Colonic mucosa (tissue), 4 donors: ENCODE measurements at regions not wholly inside any gene's neighbourhood (a gene's known extent, or its start where the extent isn't known, plus 50 kb on each side); places are given as distances from the start of the nearest gene placed in this dataset.
"Not testable (repeated sequence)": the region's sequence is repeated elsewhere in the genome, so short reads cannot be mapped to it uniquely, and the experiment has no call there.

Source experiments
- DNase-seq: peaks from one replicate; pipeline ENCODE4 v3.0.0-alpha.2; 2020
- H3K27ac ChIP-seq: fragments of 200-600 bp; one replicate; pipeline ENCODE4 v1.8.0; 2021
- H3K27me3 ChIP-seq: fragments of 200-600 bp; one replicate; pipeline ENCODE4 v1.8.0; 2021
- H3K36me3 ChIP-seq: fragments of 200-600 bp; one replicate; pipeline ENCODE4 v1.8.0; 2021
- H3K4me1 ChIP-seq: fragments of 200-600 bp; one replicate; pipeline ENCODE4 v1.8.0; 2021; ENCODE audit warnings: mild to moderate bottlenecking
- H3K4me3 ChIP-seq: fragments of 200-600 bp; one replicate; pipeline ENCODE4 v1.8.0; 2021
- H3K9ac ChIP-seq, 2 donors: one replicate each; pipeline ENCODE4 v1.7.0; 2013; ENCODE audit warnings: control low read depth in 2 of 2, low read depth in 2 of 2, low read length in 2 of 2
- H3K9me3 ChIP-seq: fragments of 200-600 bp; one replicate; pipeline ENCODE4 v1.8.0; 2021
- intact Hi-C: fragments of 100-400 bp; cut with DNase I; formaldehyde crosslinking; loops from one replicate; pipeline ENCODE4 v1.14.1; 2022
- TF ChIP-seq, protein P1 (sequence below): fragments of 200-600 bp; IDR thresholded peaks from one replicate; pipeline ENCODE4 v1.8.0; 2022; ENCODE audit warnings: antibody characterized with exemption, mild to moderate bottlenecking
- donor health status: healthy.
- donor health status: DM: no; HTN: no; CAD: no.
- donor health status: DM: no; HTN: no; CAD: no.

DNA sequence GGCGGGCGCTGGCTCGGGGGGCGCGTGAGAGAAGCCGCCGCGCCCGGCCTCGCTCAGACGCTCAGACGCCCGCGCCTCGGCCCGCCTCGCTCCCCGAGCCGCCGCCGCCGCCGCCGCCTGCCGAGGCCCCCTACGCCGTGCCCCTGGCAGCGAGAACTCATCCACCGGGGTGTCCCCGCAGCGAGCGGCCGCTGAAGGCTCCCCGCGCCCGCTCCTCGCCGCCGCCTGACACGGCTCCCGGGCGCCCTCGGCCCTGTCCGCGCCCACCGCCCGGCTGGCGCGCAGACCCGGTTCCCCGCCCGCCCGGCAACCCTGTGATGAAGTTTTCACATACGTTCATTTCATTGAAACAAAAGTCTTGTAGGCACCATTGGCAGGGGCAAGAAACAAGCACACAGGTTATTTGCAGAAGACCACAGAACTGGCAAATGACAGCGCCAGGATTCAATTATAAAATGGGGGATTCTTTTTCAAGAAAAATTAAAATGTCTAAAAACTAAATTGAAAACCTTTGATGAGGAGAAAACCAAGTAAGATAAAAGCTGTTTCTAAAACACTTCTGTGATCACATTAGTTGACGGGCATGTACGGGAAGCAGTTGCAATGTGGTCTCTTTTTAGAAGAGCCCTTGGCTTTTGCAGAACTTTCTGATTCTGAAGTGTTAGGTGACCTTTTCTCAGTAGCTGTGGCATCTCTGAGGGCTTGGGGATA, 50.5 kb upstream of the TUBA3D start:
- DNase-seq: no peak
- TF ChIP-seq, protein P1, sequence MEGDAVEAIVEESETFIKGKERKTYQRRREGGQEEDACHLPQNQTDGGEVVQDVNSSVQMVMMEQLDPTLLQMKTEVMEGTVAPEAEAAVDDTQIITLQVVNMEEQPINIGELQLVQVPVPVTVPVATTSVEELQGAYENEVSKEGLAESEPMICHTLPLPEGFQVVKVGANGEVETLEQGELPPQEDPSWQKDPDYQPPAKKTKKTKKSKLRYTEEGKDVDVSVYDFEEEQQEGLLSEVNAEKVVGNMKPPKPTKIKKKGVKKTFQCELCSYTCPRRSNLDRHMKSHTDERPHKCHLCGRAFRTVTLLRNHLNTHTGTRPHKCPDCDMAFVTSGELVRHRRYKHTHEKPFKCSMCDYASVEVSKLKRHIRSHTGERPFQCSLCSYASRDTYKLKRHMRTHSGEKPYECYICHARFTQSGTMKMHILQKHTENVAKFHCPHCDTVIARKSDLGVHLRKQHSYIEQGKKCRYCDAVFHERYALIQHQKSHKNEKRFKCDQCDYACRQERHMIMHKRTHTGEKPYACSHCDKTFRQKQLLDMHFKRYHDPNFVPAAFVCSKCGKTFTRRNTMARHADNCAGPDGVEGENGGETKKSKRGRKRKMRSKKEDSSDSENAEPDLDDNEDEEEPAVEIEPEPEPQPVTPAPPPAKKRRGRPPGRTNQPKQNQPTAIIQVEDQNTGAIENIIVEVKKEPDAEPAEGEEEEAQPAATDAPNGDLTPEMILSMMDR: no peak
- H3K9me3 ChIP-seq: no peaks in the 10 kb centered on the region
- intact Hi-C loops: no loop called here
- H3K4me3 ChIP-seq: no peak overlapping the region
- no peak overlapping the region for H3K27ac ChIP-seq
- H3K36me3 ChIP-seq: no peaks in the 10 kb centered on the region
- H3K27me3 ChIP-seq: peaks cover 18% of the 10 kb centered on the region
- H3K4me1 ChIP-seq: no peaks in the 10 kb centered on the region
- H3K9ac ChIP-seq: no peak overlapping the region

DNA sequence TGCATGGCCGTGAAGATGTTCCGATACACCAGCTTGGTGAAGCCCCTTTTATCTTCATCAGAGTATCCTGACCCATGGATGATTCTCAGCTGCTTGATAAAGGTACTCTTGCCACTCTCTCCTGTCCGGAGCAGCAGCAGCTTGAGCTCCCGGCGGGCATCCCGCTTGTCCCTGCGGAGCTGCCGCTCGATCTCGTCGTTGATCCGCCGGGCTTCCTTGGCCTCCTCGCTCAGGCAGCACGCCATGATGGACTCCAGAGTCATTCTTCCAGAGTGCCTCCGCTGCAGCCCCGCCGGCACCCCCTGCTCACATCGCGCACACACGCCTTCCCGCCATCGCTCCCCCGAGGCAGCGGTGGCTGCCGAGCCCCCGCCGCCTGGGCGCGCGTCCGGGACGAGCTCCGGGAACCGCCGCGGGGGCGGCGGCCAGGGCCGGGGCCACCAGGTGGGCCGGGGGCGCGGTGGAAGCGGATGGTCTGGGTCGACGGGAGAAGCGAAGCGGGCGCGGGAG, 51.3 kb upstream of the TUBA3D start:
- H3K27me3 ChIP-seq: peaks cover 18% of the 10 kb centered on the region
- H3K4me1 ChIP-seq, H3K36me3 ChIP-seq, H3K27ac ChIP-seq, H3K9ac ChIP-seq, DNase-seq, H3K9me3 ChIP-seq, H3K4me3 ChIP-seq, intact Hi-C loops: not testable (repeated sequence)

DNA sequence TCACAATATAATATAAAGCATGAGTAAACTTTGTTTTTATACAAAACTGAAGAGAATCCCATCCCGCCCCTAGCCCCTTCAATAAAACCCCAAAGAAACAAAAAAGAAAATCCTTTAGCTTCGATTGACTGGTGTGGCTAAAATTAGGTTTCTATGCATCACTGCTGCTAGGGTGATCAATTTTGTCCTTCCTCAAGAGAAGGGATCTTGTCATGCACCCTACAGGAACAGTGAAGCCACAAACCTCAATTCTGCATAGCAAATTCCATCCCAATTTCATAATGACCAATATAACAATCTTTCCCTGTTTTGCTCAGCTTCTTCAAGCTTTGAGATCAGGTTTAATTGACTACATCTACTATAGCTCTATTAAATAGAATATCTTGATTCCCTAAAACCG, 55.2 kb upstream of the TUBA3D start:
- H3K27me3 ChIP-seq, H3K4me1 ChIP-seq, H3K36me3 ChIP-seq, H3K9me3 ChIP-seq, DNase-seq, H3K27ac ChIP-seq, H3K9ac ChIP-seq, intact Hi-C loops, H3K4me3 ChIP-seq: not testable (repeated sequence)

DNA sequence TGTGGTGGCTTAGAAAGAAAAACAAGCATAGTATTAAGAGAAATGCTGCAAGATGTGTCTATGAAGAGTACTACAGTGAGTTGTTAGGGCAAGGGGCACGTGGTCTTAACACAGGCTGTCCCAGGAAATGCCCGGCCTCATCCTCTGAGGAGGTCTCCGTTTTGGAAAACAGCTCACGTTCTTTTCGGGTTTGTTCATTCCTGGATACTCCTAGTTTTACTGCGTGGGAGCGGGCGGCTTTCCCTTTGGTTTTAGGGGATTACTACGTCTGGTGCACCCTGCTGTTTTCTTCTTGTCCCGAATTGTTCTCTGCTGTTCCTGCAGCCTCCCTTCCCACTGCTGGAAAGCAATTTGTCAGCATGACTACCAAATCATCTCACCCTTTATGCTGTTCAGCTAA, 55.5 kb upstream of the RAB6D start:
- Histone ChIP-seq H3K27ac (no peak overlapping the region), H3K4me3 (no peak overlapping the region), H3K9me3 (no peaks in the 10 kb centered on the region), H3K4me1 (no peaks in the 10 kb centered on the region), H3K9ac (no peak overlapping the region), H3K27me3 (peaks cover 1% of the 10 kb centered on the region), H3K36me3 (no peaks in the 10 kb centered on the region)
- no peak for DNase-seq
- TF ChIP-seq, protein P1: no peak
- intact Hi-C loops: loop anchor here (10.0 kb wide), 1 partner anchor 255 kb away; no protein-coding TSS in a partner anchor

DNA sequence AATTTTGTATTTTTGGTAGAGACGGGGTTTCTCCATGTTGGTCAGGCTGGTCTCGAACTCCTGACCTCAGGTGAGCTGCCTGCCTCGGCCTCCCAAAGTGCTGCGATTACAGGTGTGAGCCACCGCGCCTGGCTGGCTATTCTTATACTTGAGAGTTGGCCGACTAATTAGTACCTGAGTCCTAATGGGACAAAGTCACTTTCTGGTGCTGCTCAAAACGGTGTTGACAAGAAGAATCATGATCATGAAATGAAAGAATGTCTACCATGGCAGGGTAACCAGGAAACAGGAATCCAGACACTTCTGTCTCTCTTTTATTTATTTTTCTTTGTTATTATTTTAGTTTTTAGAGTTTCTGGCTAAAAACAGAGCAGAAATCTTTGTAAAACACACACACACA, 54.7 kb upstream of the RAB6D start:
- intact Hi-C loops: loop anchor here (10.0 kb wide), 1 partner anchor 256 kb away; no protein-coding TSS in a partner anchor

DNA sequence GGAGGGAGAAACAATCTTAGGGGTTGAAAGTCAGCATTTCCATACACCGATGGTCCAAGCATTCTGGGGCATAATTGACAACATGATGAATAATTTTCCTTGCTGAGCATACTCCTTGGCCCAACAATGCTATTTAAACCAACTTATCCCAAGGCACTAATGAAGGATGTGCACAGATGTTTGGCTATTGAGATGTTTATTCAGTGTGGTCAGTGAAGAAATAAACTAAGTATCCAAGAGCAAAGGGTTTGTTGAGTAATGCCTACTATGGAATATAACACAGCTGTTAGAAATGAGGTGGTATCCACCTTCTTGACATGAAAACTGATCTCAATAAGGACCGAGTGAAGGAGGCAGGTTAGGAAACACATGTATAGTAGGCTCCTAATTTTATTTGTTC, 53.9 kb upstream of the RAB6D start:
- Histone ChIP-seq H3K27me3 (no peaks in the 10 kb centered on the region), H3K9me3 (no peaks in the 10 kb centered on the region), H3K9ac (no peak overlapping the region), H3K4me3 (no peak overlapping the region), H3K4me1 (no peaks in the 10 kb centered on the region), H3K36me3 (no peaks in the 10 kb centered on the region), H3K27ac (no peak overlapping the region)
- TF ChIP-seq, protein P1: no peak
- no peak for DNase-seq
- intact Hi-C loops: loop anchor here (10.0 kb wide), 1 partner anchor 257 kb away; no protein-coding TSS in a partner anchor

More for the DNA sequence above, 54.7 kb upstream of the RAB6D start:
- Histone ChIP-seq H3K36me3 (no peaks in the 10 kb centered on the region), H3K27ac (no peak overlapping the region), H3K9ac (no peak overlapping the region), H3K27me3 (no peaks in the 10 kb centered on the region), H3K4me3 (no peak overlapping the region), H3K4me1 (no peaks in the 10 kb centered on the region), H3K9me3 (no peaks in the 10 kb centered on the region)
- TF ChIP-seq, protein P1: no peak
- DNase-seq: no peak
